Liver (tissue), 8 donors: ENCODE measurements at regions not wholly inside any gene's neighbourhood (a gene's known extent, or its start where the extent isn't known, plus 50 kb on each side); places are given as distances from the start of the nearest gene placed in this dataset.

Experiments used
- DNase-seq: peaks from one replicate; pipeline ENCODE4 v3.0.0-alpha.2; 2017; ENCODE audit warnings: low spot score
- H3K27ac ChIP-seq, 2 donors: one replicate each; pipeline ENCODE4 v1.7.0; 2013; ENCODE audit warnings: inconsistent platforms in 2 of 2, low read length in 2 of 2, control low read depth in 1 of 2, low read depth in 1 of 2, mild to moderate bottlenecking in 1 of 2
- H3K27me3 ChIP-seq, 4 donors: one replicate each; pipeline versions ENCODE4 v1.6.1 to v1.7.0; 2013; ENCODE audit warnings: low read length in 3 of 4, inconsistent platforms in 1 of 4, mild to moderate bottlenecking in 1 of 4, moderate library complexity in 1 of 4; ENCODE audit not compliant: control insufficient read depth in 4 of 4, insufficient read depth in 4 of 4
- H3K36me3 ChIP-seq, 4 donors: one replicate each; pipeline versions ENCODE4 v1.6.1 to v1.7.0; 2013; ENCODE audit warnings: low read length in 3 of 4, mild to moderate bottlenecking in 3 of 4, low read depth in 1 of 4, moderate library complexity in 1 of 4; ENCODE audit not compliant: control insufficient read depth in 4 of 4, insufficient read depth in 3 of 4
- H3K4me1 ChIP-seq, 4 donors: one replicate each; pipeline versions ENCODE4 v1.6.1 to v1.7.0; 2013; ENCODE audit warnings: low read length in 3 of 4, mild to moderate bottlenecking in 3 of 4, moderate library complexity in 1 of 4; ENCODE audit not compliant: control insufficient read depth in 4 of 4, insufficient read depth in 4 of 4
- H3K4me3 ChIP-seq, 3 donors: one replicate each; pipeline versions ENCODE4 v1.6.1 to v1.7.0; 2013; ENCODE audit warnings: low read length in 3 of 3, control low read depth in 1 of 3, low read depth in 1 of 3, mild to moderate bottlenecking in 1 of 3
- H3K9ac ChIP-seq, 2 donors: one replicate each; pipeline ENCODE4 v1.7.0; 2013; ENCODE audit warnings: low read length in 2 of 2, mild to moderate bottlenecking in 2 of 2, moderate library complexity in 2 of 2, control low read depth in 1 of 2, low read depth in 1 of 2
- H3K9me3 ChIP-seq, 4 donors: one replicate each; pipeline versions ENCODE4 v1.6.1 to v1.7.0; 2013; ENCODE audit warnings: low read length in 3 of 4; ENCODE audit not compliant: control insufficient read depth in 4 of 4
- CTCF ChIP-seq: fragments of 150-350 bp; IDR thresholded peaks from 2 replicates; pipeline ENCODE4 v1.5.1; 2017; ENCODE audit warnings: improper control_type of control experiment, low read depth, low read length; ENCODE audit not compliant: missing input control
- EGR1 ChIP-seq, 2 donors: IDR thresholded peaks; 2 replicates each; pipeline ENCODE4 v1.6.1; 2016 to 2018; ENCODE audit warnings: antibody characterized with exemption in 2 of 2, low read depth in 2 of 2
- FOXA1 ChIP-seq: IDR thresholded peaks from 2 replicates; pipeline ENCODE4 v1.6.1; 2016; ENCODE audit warnings: antibody characterized with exemption
- FOXA2 ChIP-seq: IDR thresholded peaks from 2 replicates; pipeline ENCODE4 v1.6.1; 2016; ENCODE audit warnings: antibody characterized with exemption
- GABPA ChIP-seq, 2 donors: IDR thresholded peaks in 1 of 2; conservative IDR thresholded peaks in 1 of 2; 2 replicates each; pipeline ENCODE4 v1.6.1; 2016; ENCODE audit warnings: antibody characterized with exemption in 2 of 2, mild to moderate bottlenecking in 1 of 2, moderate library complexity in 1 of 2
- HNF4G ChIP-seq: IDR thresholded peaks from 2 replicates; pipeline ENCODE4 v1.6.1; 2016; ENCODE audit warnings: antibody characterized with exemption
- JUND ChIP-seq, 2 donors: IDR thresholded peaks; 2 replicates each; pipeline ENCODE4 v1.6.1; 2016; ENCODE audit warnings: antibody characterized with exemption in 2 of 2
- NR2F2 ChIP-seq: IDR thresholded peaks from 2 replicates; pipeline ENCODE4 v1.6.1; 2016; ENCODE audit warnings: antibody characterized with exemption
- RXRA ChIP-seq, 2 donors: IDR thresholded peaks; 2 replicates each; pipeline ENCODE4 v1.6.1; 2017 to 2018; ENCODE audit warnings: antibody characterized with exemption in 2 of 2, mild to moderate bottlenecking in 1 of 2
- SP1 ChIP-seq: IDR thresholded peaks from 2 replicates; pipeline ENCODE4 v1.6.1; 2018; ENCODE audit warnings: antibody characterized with exemption, mild to moderate bottlenecking
- TAF1 ChIP-seq: conservative IDR thresholded peaks from 2 replicates; pipeline ENCODE4 v1.6.1; 2016; ENCODE audit warnings: antibody characterized with exemption, mild to moderate bottlenecking
- YY1 ChIP-seq: IDR thresholded peaks from 2 replicates; pipeline ENCODE4 v1.6.1; 2016; ENCODE audit warnings: antibody characterized with exemption, mild to moderate bottlenecking
- ZBTB33 ChIP-seq: IDR thresholded peaks from 2 replicates; pipeline ENCODE4 v1.6.1; 2016; ENCODE audit warnings: antibody characterized with exemption
- WGBS: extraction: QIAGEN DNeasy Blood & Tissue Kit; methylation state at CpG from one replicate; pipeline ENCODE4 v1.1.7; 2013; 5-methylcytosine and 5-hydroxymethylcytosine counted together
- TF ChIP-seq, protein P1 (sequence below): IDR thresholded peaks from 2 replicates; pipeline ENCODE4 v1.6.1; 2016; ENCODE audit warnings: antibody characterized with exemption
- donor health status: healthy.
- donor health status: healthy.
- donor health status: healthy.
- donor health status: healthy.
- donor health status: healthy.

DNA sequence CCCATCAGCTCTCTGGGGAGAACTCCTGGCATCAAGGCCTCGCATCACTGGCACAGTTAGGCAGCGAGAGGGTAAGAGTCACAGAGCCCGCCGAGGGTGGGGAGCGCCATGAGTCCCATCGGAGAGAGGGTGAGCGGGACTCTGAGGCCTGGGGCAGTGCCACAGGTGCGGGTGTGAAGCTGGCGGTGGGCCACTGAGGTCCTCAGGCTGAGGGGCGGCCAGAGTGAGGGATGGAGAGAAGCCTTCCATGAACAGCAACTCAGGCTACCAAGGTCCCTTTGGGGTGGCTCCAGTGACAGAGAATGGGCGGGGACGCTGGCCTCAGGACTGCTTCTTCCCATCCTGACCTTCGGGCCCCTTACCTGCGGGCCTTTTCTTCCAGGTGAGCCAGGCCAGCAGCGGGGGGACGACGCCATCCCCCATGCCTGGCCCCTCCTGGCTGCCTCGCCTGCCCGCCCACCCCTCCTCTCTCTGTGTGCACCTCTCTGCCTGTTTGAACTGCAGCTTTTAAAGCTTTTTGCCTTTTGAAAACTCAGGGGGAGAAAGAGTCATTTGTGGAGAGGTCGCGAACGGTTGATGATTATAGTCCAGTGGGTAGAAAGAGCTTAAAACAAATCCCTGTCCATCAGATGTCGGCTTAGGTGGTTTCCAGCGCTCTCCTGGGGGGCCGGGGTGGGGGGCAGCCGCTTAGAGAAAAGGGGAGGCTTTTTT lies 149.3 kb upstream of the GSE1 start:
- peaks cover 11 to 30% (median 19%) of the 10 kb centered on the region in 4 donors for H3K4me1 ChIP-seq

GRCh38 chr16:85464383-85465305 lies 148.5 kb upstream of the GSE1 start:
- DNase-seq = no peak
- Histone ChIP-seq H3K9ac (no peak overlapping the region), H3K4me3 (no peak overlapping the region), H3K36me3 (no peaks in the 10 kb centered on the region), H3K27me3 (no peaks in the 10 kb centered on the region), H3K27ac (no peak overlapping the region), H3K4me1 (peaks cover 11 to 30% (median 19%) of the 10 kb centered on the region in 4 donors), H3K9me3 (no peaks in the 10 kb centered on the region)
- WGBS = 85% methylated on average over 30 of the region's 30 CpGs
- TF ChIP-seq NR2F2 (no peak), ZBTB33 (no peak), CTCF (no peak), EGR1 (IDR thresholded peaks at IDR 0.05; ENCODE audit: low read depth in 2 of 2) (no peak), TAF1 (no peak), JUND (IDR thresholded peaks at IDR 0.05) (no peak), GABPA (IDR thresholded peaks at IDR 0.05 in 1 of 2, conservative IDR thresholded peaks at IDR 0.05 in 1 of 2) (no peak), YY1 (no peak), FOXA2 (no peak), FOXA1 (no peak), SP1 (no peak), RXRA (IDR thresholded peaks at IDR 0.05) (no peak), HNF4G (no peak)
- TF ChIP-seq, protein P1, sequence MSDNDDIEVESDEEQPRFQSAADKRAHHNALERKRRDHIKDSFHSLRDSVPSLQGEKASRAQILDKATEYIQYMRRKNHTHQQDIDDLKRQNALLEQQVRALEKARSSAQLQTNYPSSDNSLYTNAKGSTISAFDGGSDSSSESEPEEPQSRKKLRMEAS = no peak

More for the DNA sequence above, 149.3 kb upstream of the GSE1 start:
- Histone ChIP-seq H3K9ac (no peak overlapping the region), H3K9me3 (no peaks in the 10 kb centered on the region), H3K4me3 (no peak overlapping the region), H3K27me3 (no peaks in the 10 kb centered on the region), H3K27ac (no peak overlapping the region), H3K36me3 (no peaks in the 10 kb centered on the region)
- DNase-seq = no peak
- TF ChIP-seq JUND (IDR thresholded peaks at IDR 0.05) (no peak), FOXA1 (no peak), CTCF (no peak), RXRA (IDR thresholded peaks at IDR 0.05) (no peak)
- TF ChIP-seq, protein P1 = no peak
- WGBS = 88% methylated on average over 26 of the region's 26 CpGs
